Peyer's patch (tissue), 4 donors: ENCODE measurements at regions not wholly inside any gene's neighbourhood (a gene's known extent, or its start where the extent isn't known, plus 50 kb on each side); places are given as distances from the start of the nearest gene placed in this dataset.

Experiments
- POLR2A ChIP-seq, 2 donors: fragments of 450-650 bp; IDR thresholded peaks; one replicate each; pipeline ENCODE4 v1.5.1; 2017; ENCODE audit warnings: antibody characterized with exemption in 2 of 2, mild to moderate bottlenecking in 2 of 2, moderate library complexity in 2 of 2
- TF ChIP-seq, protein P1 (sequence below), 6 experiments: fragments of 450-650 bp in 4 of 6; fragments of 200-600 bp in 2 of 6; sonication (generic) in 1 of 6; IDR thresholded peaks; one replicate each; pipeline ENCODE4 v1.5.1; 2017 to 2019; ENCODE audit warnings: antibody characterized with exemption in 6 of 6, mild to moderate bottlenecking in 3 of 6, moderate library complexity in 1 of 6

DNA sequence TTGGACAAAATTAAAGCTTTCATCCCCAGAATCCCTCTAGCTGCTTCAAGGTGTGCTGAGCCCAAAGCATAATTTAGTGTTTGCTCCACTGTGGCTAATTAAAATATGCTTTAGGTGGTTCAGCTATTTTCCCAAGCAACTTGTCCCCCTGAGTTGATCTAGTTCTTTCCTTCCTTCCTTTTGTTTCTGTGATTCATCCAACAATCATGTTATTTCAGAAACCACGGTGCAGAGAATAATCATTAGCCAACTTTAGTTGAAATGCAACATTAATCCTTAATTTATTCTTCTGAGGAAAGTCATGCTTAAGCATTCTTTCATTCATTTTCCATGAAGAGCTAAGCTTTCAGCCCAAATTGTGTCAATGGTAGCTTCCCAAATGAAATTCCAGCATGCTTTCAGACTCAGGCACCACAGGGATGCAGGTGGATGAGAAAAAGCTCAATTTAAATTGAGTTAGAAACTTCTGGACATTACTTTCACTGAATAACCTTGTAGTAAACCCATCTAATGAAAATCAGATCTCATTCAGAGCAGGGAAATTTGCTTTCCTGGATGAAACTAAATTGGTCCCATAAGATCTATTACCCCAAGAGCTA lies 209.0 kb upstream of the NT5E start:
- TF ChIP-seq, protein P1, sequence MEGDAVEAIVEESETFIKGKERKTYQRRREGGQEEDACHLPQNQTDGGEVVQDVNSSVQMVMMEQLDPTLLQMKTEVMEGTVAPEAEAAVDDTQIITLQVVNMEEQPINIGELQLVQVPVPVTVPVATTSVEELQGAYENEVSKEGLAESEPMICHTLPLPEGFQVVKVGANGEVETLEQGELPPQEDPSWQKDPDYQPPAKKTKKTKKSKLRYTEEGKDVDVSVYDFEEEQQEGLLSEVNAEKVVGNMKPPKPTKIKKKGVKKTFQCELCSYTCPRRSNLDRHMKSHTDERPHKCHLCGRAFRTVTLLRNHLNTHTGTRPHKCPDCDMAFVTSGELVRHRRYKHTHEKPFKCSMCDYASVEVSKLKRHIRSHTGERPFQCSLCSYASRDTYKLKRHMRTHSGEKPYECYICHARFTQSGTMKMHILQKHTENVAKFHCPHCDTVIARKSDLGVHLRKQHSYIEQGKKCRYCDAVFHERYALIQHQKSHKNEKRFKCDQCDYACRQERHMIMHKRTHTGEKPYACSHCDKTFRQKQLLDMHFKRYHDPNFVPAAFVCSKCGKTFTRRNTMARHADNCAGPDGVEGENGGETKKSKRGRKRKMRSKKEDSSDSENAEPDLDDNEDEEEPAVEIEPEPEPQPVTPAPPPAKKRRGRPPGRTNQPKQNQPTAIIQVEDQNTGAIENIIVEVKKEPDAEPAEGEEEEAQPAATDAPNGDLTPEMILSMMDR (IDR thresholded peaks at IDR 0.05) = no peak
- no peak for TF ChIP-seq POLR2A (IDR thresholded peaks at IDR 0.05)
